ENCODE measurements at regions not wholly inside any gene's neighbourhood (a gene's known extent, or its start where the extent isn't known, plus 50 kb on each side); places are given as distances from the start of the nearest gene placed in this dataset.

DNA sequence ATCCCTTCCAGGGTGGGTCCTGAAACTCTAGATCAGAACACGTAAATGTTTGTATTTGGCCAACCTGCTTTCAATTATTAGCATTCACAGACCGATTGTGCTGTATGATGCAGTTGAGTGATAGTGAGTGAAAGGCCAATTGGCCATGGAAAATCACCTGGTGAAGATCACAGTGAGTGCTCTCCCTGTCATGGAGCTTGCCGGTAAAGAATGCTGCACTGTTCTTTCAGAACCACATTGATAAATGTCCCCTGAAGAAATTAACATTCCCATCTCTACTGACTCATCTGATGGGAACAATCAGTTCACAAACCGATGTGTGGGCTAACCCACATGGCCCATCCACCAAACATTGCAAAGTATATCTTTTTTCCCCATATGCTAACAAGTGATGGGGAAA is 324.8 kb upstream of the TBL1XR1 start:
- no peak for TF ChIP-seq GLIS3 (CRISPR knock-in tag; IDR thresholded peaks at IDR 0.05)
- no peak for TF ChIP-seq ARNTL (CRISPR knock-in tag; IDR thresholded peaks at IDR 0.05; ENCODE audit: borderline replicate concordance, low read depth)
- TF ChIP-seq, protein P1, sequence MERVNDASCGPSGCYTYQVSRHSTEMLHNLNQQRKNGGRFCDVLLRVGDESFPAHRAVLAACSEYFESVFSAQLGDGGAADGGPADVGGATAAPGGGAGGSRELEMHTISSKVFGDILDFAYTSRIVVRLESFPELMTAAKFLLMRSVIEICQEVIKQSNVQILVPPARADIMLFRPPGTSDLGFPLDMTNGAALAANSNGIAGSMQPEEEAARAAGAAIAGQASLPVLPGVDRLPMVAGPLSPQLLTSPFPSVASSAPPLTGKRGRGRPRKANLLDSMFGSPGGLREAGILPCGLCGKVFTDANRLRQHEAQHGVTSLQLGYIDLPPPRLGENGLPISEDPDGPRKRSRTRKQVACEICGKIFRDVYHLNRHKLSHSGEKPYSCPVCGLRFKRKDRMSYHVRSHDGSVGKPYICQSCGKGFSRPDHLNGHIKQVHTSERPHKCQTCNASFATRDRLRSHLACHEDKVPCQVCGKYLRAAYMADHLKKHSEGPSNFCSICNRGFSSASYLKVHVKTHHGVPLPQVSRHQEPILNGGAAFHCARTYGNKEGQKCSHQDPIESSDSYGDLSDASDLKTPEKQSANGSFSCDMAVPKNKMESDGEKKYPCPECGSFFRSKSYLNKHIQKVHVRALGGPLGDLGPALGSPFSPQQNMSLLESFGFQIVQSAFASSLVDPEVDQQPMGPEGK (CRISPR knock-in tag; IDR thresholded peaks at IDR 0.05; ENCODE audit: borderline replicate concordance): peak; percentile 86; the same call in 1 of the 2 replicates
- TF ChIP-seq OSR1 (CRISPR knock-in tag; IDR thresholded peaks at IDR 0.05): no peak
- TF ChIP-seq RARB (CRISPR knock-in tag; IDR thresholded peaks at IDR 0.05): no peak
- TF ChIP-seq ISL1 (CRISPR knock-in tag; IDR thresholded peaks at IDR 0.05): peak; percentile 94
- TF ChIP-seq TCF4 (CRISPR knock-in tag; IDR thresholded peaks at IDR 0.05; ENCODE audit: borderline replicate concordance): peak; percentile 65; the same call in 1 of the 2 replicates
- TF ChIP-seq ESRRG (CRISPR knock-in tag; IDR thresholded peaks at IDR 0.05): 0 out of 2 replicates have a peak, but pooled peaks have one; percentile 56
- TF ChIP-seq, protein P2, sequence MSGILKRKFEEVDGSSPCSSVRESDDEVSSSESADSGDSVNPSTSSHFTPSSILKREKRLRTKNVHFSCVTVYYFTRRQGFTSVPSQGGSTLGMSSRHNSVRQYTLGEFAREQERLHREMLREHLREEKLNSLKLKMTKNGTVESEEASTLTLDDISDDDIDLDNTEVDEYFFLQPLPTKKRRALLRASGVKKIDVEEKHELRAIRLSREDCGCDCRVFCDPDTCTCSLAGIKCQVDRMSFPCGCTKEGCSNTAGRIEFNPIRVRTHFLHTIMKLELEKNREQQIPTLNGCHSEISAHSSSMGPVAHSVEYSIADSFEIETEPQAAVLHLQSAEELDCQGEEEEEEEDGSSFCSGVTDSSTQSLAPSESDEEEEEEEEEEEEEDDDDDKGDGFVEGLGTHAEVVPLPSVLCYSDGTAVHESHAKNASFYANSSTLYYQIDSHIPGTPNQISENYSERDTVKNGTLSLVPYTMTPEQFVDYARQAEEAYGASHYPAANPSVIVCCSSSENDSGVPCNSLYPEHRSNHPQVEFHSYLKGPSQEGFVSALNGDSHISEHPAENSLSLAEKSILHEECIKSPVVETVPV (CRISPR knock-in tag; IDR thresholded peaks at IDR 0.05): no peak

Measured in SK-N-SH treated with all-trans-retinoic acid at 6 μM for 48 hours (cell line).